GM10248 (cell line): ENCODE measurements at regions not wholly inside any gene's neighbourhood (a gene's known extent, or its start where the extent isn't known, plus 50 kb on each side); places are given as distances from the start of the nearest gene placed in this dataset.

Experiments used
- CTCF ChIA-PET: fragments of 300-600 bp; sonication (Branson Sonifier 250); formaldehyde crosslinking; extraction: SDS; loops from one replicate; lab custom pipeline; 2021; ENCODE audit warnings: antibody characterized with exemption; lab: Yijun Ruan, JAX
- POLR2A ChIA-PET: fragments of 350-650 bp; sonication (Branson Sonifier 250); formaldehyde crosslinking; extraction: SDS; loops from one replicate; lab custom pipeline; 2020; ENCODE audit warnings: antibody characterized with exemption; lab: Yijun Ruan, JAX
- DNase-seq: peaks from one replicate; pipeline ENCODE4 v3.0.0; 2012; ENCODE audit errors: extremely low spot score
- CTCF ChIP-seq: IDR thresholded peaks from 2 replicates; pipeline ENCODE4 v1.5.1; 2012; ENCODE audit warnings: mild to moderate bottlenecking, low read depth; ENCODE audit errors: extremely low read depth, missing control alignments, control extremely low read depth

DNA sequence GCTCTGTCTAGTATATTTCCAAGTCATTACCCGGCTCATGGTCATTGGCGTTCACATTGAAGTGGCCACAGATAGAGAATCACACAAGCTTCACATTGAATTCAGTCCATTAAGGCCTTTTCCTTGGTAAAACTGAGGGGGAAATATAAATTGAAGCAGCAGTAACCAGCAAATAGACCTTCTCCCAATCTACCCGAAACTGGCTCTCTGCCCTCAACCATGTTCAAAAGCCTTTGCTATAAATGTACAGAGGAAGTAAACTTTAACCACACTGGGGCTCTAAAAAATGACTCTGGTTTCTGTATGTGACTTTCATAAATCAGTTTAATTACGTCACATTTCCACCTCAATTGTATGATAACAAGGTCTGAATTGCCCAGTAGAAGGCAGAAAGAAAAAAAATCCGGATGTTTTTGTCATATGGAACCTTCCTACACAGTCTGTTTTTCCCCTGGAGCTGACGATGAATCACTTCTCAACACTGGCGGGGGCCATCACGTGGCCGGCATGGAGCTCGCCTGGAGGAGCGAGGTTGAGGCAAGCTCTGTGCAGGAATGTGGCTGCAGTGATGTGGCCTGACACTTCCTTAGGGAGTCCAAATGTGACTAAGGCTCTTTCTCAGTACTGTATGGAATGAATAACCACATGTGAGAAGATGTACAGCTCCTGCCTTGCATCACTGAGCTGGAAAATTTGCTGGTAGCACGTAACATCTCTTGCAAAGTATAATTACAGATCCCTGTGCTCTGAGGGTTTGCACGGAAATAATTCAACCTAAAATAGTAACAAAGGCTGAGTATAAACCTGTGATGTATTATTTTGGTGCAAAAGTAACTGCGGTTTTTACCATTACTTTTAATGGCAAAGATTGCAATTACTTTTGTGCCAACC, 58.6 kb upstream of the SNX9 start:
- DNase-seq = peak; percentile 74
- ChIA-PET POLR2A (interaction anchor here (0.6 to 1.1 kb wide), 2 partner anchors 36 to 1128 kb away, joined by 3 to 4 read pairs; no protein-coding TSS in a partner anchor), CTCF (interaction anchor here (0.7 to 10.3 kb wide), 8 partner anchors 8 to 302 kb away, joined by 3 to 115 read pairs (median 3); no protein-coding TSS in a partner anchor)
- no peak for TF ChIP-seq CTCF

DNA sequence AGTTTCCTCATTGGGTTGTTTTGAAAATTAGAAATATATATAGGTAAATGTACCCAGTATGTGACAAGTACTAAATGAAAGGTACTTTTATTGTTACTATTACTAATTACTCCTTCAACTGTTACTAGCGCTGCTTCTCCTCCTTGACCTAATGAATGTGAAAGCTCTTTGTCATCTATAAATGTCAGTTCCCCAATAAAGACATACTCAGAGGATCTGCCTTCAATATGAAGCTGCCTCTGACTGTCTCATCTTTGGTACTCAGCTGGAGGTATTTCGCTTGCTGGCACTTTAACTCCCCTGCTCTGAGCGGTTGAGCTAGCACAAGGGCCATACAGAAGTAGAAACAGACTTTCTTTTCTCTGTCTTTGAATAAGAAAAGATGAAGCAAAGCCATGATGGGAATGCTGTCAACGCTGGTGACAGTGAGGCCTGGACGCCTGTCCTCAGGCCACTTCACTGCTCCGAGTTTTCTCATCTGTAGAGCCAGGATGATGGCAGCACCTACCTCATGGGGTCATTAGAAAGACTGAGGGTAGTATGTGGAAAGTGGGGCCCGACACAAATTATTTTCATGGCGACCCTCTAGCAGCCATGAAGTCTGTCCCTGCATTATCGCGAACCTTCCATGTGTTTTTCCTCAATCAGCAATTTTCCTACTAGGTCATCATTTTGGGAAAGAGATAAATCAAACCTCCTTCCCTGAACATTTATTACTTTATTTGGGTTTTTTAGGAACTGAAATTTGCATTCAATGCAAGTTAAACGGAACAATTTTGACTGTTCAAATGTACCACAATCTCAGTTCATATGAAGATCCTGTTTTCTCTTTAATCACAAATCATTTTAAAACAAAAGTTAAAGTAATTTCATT, 55.9 kb upstream of the SNX9 start:
- no peak for DNase-seq
- ChIA-PET POLR2A (no interaction called here), CTCF (interaction anchor here (1.2 to 3.9 kb wide), 2 partner anchors 11 to 34 kb away, joined by 3 to 21 read pairs; no protein-coding TSS in a partner anchor)
- no peak for TF ChIP-seq CTCF

DNA sequence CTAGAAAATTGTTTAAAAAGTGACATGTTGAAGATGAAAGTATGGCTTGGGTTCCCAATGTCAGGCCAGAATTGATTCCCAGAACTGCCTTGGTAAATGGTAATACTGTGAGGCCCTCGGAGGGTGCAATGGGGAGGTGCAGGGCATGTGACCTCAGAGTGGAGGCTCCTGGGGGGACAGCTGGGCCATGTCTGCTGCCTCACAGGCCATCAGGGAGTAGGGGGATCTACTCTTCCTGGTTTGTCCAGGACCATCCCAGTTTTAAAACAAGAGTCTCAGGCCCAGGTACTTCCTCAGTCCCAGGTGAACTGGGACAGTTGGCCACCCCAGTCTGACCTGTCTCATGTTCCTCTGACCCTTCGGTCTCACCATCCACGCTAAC, 55.3 kb upstream of the SNX9 start:
- ChIA-PET POLR2A (no interaction called here), CTCF (no interaction called here)
- no peak for DNase-seq
- no peak for TF ChIP-seq CTCF

- no peak for DNase-seq
- POLR2A ChIA-PET = no interaction called here
- no peak for TF ChIP-seq CTCF
- CTCF ChIA-PET = no interaction called here
These were observed 54.7 kb upstream of the SNX9 start for GRCh38 chr6:157768304-157768703.

GRCh38 chr6:157768863-157769551, 54.0 kb upstream of the SNX9 start:
- POLR2A ChIA-PET = no interaction called here
- CTCF ChIA-PET = interaction anchor here (1.0 to 3.1 kb wide), 4 partner anchors 12 to 105 kb away, joined by 3 to 18 read pairs (median 4); no protein-coding TSS in a partner anchor
- no peak for DNase-seq
- no peak for TF ChIP-seq CTCF

- ChIA-PET POLR2A (no interaction called here), CTCF (interaction anchor here (1.0 to 3.1 kb wide), 5 partner anchors 13 to 104 kb away, joined by 3 to 18 read pairs (median 4); no protein-coding TSS in a partner anchor)
- TF ChIP-seq CTCF = no peak
- DNase-seq = no peak
These were observed 53.1 kb upstream of the SNX9 start for GRCh38 chr6:157769776-157770426.
